ENCODE measurements at regions not wholly inside any gene's neighbourhood (a gene's known extent, or its start where the extent isn't known, plus 50 kb on each side); places are given as distances from the start of the nearest gene placed in this dataset.
A peak's percentile ranks its signal among the peaks of the same experiment; 100 is the strongest.

- no peak for DNase-seq (ENCODE audit: low read depth)
Observed at GRCh38 chr4:123455360-123455759, 58.8 kb downstream of the SPRY1 start.

GRCh38 chr4:123462007-123462406, 65.4 kb downstream of the SPRY1 start:
- DNase-seq (ENCODE audit: low read depth): no peak

- no peak for DNase-seq (ENCODE audit: low read depth)
Observed at GRCh38 chr4:123463869-123464268, 67.3 kb downstream of the SPRY1 start.

GRCh38 chr4:123465416-123465815, 68.8 kb downstream of the SPRY1 start:
- no peak for DNase-seq (ENCODE audit: low read depth)

- DNase-seq (ENCODE audit: low read depth): no peak
Observed at GRCh38 chr4:123466080-123466785, 69.6 kb downstream of the SPRY1 start.

GRCh38 chr4:123468479-123469031, 72.0 kb downstream of the SPRY1 start:
- no peak for DNase-seq (ENCODE audit: low read depth)

- DNase-seq (ENCODE audit: low read depth): no peak
Observed at GRCh38 chr4:123469245-123469644, 72.7 kb downstream of the SPRY1 start.

- DNase-seq (ENCODE audit: low read depth): no peak
Observed at GRCh38 chr4:123469696-123470095, 73.1 kb downstream of the SPRY1 start.

GRCh38 chr4:123470640-123471039, 74.0 kb downstream of the SPRY1 start:
- no peak for DNase-seq (ENCODE audit: low read depth)

GRCh38 chr4:123471655-123472369, 75.2 kb downstream of the SPRY1 start:
- DNase-seq (ENCODE audit: low read depth): no peak

- DNase-seq (ENCODE audit: low read depth): no peak
Observed at GRCh38 chr4:123474817-123475216, 78.2 kb downstream of the SPRY1 start.

- no peak for DNase-seq (ENCODE audit: low read depth)
Observed at GRCh38 chr4:123476089-123476488, 79.5 kb downstream of the SPRY1 start.

- peak; percentile 73 for DNase-seq (ENCODE audit: low read depth)
Observed at GRCh38 chr4:123477711-123478209, 81.2 kb downstream of the SPRY1 start.

GRCh38 chr4:123478859-123479345, 82.3 kb downstream of the SPRY1 start:
- DNase-seq (ENCODE audit: low read depth): no peak

GRCh38 chr4:123479944-123480343, 83.3 kb downstream of the SPRY1 start:
- DNase-seq (ENCODE audit: low read depth): no peak

GRCh38 chr4:123480706-123481418, 84.3 kb downstream of the SPRY1 start:
- no peak for DNase-seq (ENCODE audit: low read depth)

GRCh38 chr4:123481717-123482116, 85.1 kb downstream of the SPRY1 start:
- peak; percentile 22 for DNase-seq (ENCODE audit: low read depth)

GRCh38 chr4:123484291-123484926, 87.8 kb downstream of the SPRY1 start:
- no peak for DNase-seq (ENCODE audit: low read depth)

GRCh38 chr4:123485601-123486000, 89.0 kb downstream of the SPRY1 start:
- no peak for DNase-seq (ENCODE audit: low read depth)

GRCh38 chr4:123488916-123489315, 92.3 kb downstream of the SPRY1 start:
- no peak for DNase-seq (ENCODE audit: low read depth)

- no peak for DNase-seq (ENCODE audit: low read depth)
Observed at GRCh38 chr4:123495530-123495929, 98.9 kb downstream of the SPRY1 start.

- no peak for DNase-seq (ENCODE audit: low read depth)
Observed at GRCh38 chr4:123496421-123496820, 99.8 kb downstream of the SPRY1 start.

Data from forelimb muscle (tissue), 1 donor.